Esophagus muscularis mucosa (tissue), 4 donors: ENCODE measurements at regions not wholly inside any gene's neighbourhood (a gene's known extent, or its start where the extent isn't known, plus 50 kb on each side); places are given as distances from the start of the nearest gene placed in this dataset.
"Not testable (repeated sequence)": the region's sequence is repeated elsewhere in the genome, so short reads cannot be mapped to it uniquely, and the experiment has no call there.

Experiments used
- DNase-seq: peaks from one replicate; pipeline ENCODE4 v3.0.0-alpha.2; 2017; ENCODE audit errors: extremely low spot score
- H3K27ac ChIP-seq, 4 donors: fragments of 200-600 bp; sonication (generic); replicated peaks in 1 of 4; 1 replicate in 3 of 4; 2 replicates in 1 of 4; pipeline ENCODE4 v1.5.1; 2016 to 2019; ENCODE audit warnings: mild to moderate bottlenecking in 1 of 4
- H3K27me3 ChIP-seq, 4 donors: fragments of 200-600 bp; sonication (generic); one replicate each; pipeline versions ENCODE4 v1.5.1 to v1.6.0; 2016 to 2019
- H3K36me3 ChIP-seq, 4 donors: fragments of 200-600 bp; sonication (generic); one replicate each; pipeline ENCODE4 v1.5.1; 2016 to 2019
- H3K4me1 ChIP-seq, 4 donors: fragments of 200-600 bp; sonication (generic); one replicate each; pipeline ENCODE4 v1.5.1; 2016 to 2019
- H3K4me3 ChIP-seq, 4 donors: fragments of 200-600 bp; sonication (generic); 1 replicate in 2 of 4; 2 replicates in 2 of 4; pipeline ENCODE4 v1.5.1; 2016 to 2019; ENCODE audit warnings: mild to moderate bottlenecking in 4 of 4, moderate library complexity in 1 of 4
- H3K9me3 ChIP-seq, 4 donors: fragments of 200-600 bp; sonication (generic); 1 replicate in 3 of 4; 2 replicates in 1 of 4; pipeline ENCODE4 v1.5.1; 2016 to 2019
- EP300 ChIP-seq: sonication (generic); formaldehyde crosslinking; IDR thresholded peaks from one replicate; pipeline ENCODE4 v1.6.1; 2017; ENCODE audit warnings: antibody characterized with exemption
- POLR2A ChIP-seq: fragments of 450-650 bp; IDR thresholded peaks from one replicate; pipeline ENCODE4 v1.6.1; 2017; ENCODE audit warnings: antibody characterized with exemption, moderate library complexity, mild to moderate bottlenecking, low read depth
- POLR2AphosphoS5 ChIP-seq, 2 donors: sonication (generic); formaldehyde crosslinking; IDR thresholded peaks; one replicate each; pipeline ENCODE4 v1.6.1; 2017; ENCODE audit warnings: antibody characterized with exemption in 2 of 2
- WGBS: methylation state at CpG from one replicate; pipeline ENCODE4 v1.1.5; 2018; 5-methylcytosine and 5-hydroxymethylcytosine counted together
- intact Hi-C: fragments of 100-400 bp; cut with DNase I; formaldehyde crosslinking; loops from one replicate; pipeline ENCODE4 v1.15.1; 2023
- TF ChIP-seq, protein P1 (sequence below), 3 experiments: fragments of 200-600 bp in 2 of 3; fragments of 450-650 bp in 1 of 3; sonication (generic) in 2 of 3; IDR thresholded peaks; one replicate each; pipeline ENCODE4 v1.5.1; 2017 to 2019; ENCODE audit warnings: antibody characterized with exemption in 3 of 3, mild to moderate bottlenecking in 2 of 3, moderate library complexity in 1 of 3

DNA sequence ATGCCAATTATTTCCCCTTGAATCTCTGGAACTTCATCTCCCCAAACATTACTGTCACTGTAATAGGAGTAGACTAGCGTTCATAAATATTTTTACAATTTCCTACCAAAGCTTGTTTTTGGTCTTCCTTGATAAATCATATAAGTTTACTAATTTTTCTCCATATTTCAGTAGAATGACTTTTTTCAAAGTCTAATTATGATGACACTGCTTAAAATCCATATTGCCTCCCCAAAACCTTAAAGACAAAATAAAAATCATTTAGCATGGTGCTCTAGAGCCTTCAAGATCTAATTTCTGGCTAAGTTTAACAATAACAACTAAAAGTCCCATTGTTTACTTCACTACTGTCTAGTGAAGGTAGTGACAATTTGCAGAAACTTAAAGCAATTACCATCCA, 474.2 kb upstream of the CHRM3 start:
- Histone ChIP-seq H3K36me3 (no peaks in the 10 kb centered on the region), H3K4me3 (no peak overlapping the region), H3K4me1 (no peaks in the 10 kb centered on the region), H3K27me3 (no peaks in the 10 kb centered on the region), H3K9me3 (no peaks in the 10 kb centered on the region), H3K27ac (no peak overlapping the region)
- DNase-seq: no peak
- TF ChIP-seq POLR2A: no peak
- TF ChIP-seq POLR2AphosphoS5 (IDR thresholded peaks at IDR 0.05): no peak
- no peak for TF ChIP-seq EP300
- WGBS: 86% methylated on average over 1 of the region's 1 CpG
- intact Hi-C loops: no loop called here

DNA sequence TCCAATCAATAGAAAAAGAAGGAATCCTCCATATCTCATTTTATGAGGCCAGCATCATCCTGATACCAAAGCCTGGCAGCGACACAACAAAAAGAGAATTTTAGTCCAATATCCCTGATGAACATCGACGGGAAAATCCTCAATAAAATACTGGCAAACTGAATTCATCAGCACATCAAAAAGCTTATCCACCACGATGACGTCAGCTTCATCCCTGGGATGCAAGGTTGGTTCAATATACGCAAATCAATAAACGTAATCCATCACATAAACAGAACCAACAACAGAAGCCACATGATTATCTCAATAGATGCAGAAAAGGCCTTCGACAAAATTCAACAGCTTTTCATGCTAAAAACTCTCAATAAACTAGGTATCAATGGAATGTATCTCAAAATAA, 483.6 kb upstream of the CHRM3 start:
- H3K4me1 ChIP-seq, H3K27ac ChIP-seq, intact Hi-C loops, H3K27me3 ChIP-seq, DNase-seq, H3K4me3 ChIP-seq, H3K9me3 ChIP-seq, H3K36me3 ChIP-seq: not testable (repeated sequence)
- 96% methylated on average over 8 of the region's 8 CpGs for WGBS

DNA sequence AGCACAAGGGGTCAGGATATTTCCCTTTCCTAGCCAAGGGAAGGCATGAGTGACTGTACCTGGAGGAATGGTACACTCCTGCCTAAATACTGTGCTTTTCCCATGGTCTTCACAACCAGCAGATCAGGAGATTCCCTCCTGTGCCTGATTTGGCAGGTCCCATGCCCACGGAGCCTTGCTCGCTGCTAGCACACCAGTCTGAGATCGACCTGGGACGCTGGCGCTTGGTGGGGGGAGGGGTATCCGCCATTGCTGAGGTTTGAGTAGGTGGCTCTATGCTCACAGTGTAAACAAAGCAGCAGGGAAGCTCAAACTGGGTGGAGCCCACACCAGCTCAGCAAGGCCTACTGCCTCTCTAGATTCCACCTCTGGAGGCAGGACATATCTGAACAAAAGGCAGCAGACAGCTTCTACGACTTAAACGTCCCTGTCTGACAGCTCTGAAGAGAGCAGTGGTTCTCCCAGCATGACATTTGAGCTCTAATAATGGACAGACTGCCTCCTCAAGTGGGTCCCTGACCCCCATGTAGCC, 486.0 kb upstream of the CHRM3 start:
- H3K4me1 ChIP-seq: no peaks in the 10 kb centered on the region
- 95% methylated on average over 6 of the region's 8 CpGs for WGBS
- intact Hi-C loops: no loop called here
- no peaks in the 10 kb centered on the region for H3K27me3 ChIP-seq
- DNase-seq: no peak
- H3K4me3 ChIP-seq: no peak overlapping the region
- H3K36me3 ChIP-seq: no peaks in the 10 kb centered on the region
- H3K9me3 ChIP-seq: no peaks in the 10 kb centered on the region
- H3K27ac ChIP-seq: no peak overlapping the region
- TF ChIP-seq, protein P1, sequence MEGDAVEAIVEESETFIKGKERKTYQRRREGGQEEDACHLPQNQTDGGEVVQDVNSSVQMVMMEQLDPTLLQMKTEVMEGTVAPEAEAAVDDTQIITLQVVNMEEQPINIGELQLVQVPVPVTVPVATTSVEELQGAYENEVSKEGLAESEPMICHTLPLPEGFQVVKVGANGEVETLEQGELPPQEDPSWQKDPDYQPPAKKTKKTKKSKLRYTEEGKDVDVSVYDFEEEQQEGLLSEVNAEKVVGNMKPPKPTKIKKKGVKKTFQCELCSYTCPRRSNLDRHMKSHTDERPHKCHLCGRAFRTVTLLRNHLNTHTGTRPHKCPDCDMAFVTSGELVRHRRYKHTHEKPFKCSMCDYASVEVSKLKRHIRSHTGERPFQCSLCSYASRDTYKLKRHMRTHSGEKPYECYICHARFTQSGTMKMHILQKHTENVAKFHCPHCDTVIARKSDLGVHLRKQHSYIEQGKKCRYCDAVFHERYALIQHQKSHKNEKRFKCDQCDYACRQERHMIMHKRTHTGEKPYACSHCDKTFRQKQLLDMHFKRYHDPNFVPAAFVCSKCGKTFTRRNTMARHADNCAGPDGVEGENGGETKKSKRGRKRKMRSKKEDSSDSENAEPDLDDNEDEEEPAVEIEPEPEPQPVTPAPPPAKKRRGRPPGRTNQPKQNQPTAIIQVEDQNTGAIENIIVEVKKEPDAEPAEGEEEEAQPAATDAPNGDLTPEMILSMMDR (IDR thresholded peaks at IDR 0.05): no peak
- no peak for TF ChIP-seq POLR2A
- TF ChIP-seq EP300: no peak
- no peak for TF ChIP-seq POLR2AphosphoS5 (IDR thresholded peaks at IDR 0.05)

DNA sequence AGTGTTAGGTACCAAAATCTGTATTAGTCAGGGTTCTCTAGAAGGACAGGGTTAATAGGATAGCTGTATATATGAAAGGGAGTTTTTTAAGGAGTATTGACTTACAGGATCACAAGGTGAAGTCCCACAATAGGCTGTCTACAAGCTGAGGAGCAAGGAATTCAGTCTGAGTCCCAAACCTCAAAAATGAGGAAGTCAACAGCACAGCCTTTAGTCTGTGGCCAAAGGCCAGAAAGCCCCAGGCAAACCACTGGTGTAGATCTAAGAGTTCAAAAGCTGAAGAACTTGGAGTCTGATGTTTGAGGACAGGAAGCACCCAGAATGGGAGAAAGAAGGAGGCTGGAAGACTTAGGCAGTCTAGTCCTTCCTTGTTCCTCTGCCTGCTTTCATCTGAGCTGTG, 487.5 kb upstream of the CHRM3 start:
- intact Hi-C loops: no loop called here
- TF ChIP-seq POLR2AphosphoS5 (IDR thresholded peaks at IDR 0.05) (no peak), POLR2A (no peak), EP300 (no peak)
- TF ChIP-seq, protein P1 (IDR thresholded peaks at IDR 0.05): no peak
- Histone ChIP-seq H3K27me3 (no peaks in the 10 kb centered on the region), H3K36me3 (no peaks in the 10 kb centered on the region), H3K4me3 (no peak overlapping the region), H3K4me1 (no peaks in the 10 kb centered on the region), H3K27ac (no peak overlapping the region), H3K9me3 (no peaks in the 10 kb centered on the region)
- DNase-seq: no peak

DNA sequence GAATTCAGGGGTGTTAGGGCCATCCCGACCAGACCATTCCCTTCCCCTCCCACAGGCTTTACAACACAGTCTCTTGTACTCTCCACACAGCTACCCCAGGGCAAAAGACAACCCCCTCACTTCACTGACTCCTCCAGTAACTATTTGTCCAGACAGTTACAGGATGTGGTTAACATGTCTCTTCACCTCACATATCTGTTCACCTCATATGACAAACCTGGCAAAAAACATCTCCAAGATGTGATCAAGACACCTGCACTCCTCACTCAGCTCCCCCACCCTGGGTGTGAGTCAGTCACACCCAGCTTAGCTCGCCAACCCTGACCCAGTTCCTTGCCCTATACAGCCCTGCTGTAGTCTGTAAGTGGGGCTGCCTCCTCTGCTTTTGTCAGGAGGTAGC, 490.5 kb upstream of the CHRM3 start:
- H3K4me3 ChIP-seq: no peak overlapping the region
- DNase-seq: no peak
- TF ChIP-seq POLR2A (no peak), EP300 (no peak)
- H3K4me1 ChIP-seq: peaks cover 0 to 11% (median 7%) of the 10 kb centered on the region in 4 donors
- H3K27ac ChIP-seq: no peak overlapping the region
- WGBS: 89% methylated on average over 2 of the region's 2 CpGs
- intact Hi-C loops: no loop called here
- H3K36me3 ChIP-seq: no peaks in the 10 kb centered on the region
- no peaks in the 10 kb centered on the region for H3K27me3 ChIP-seq
- no peaks in the 10 kb centered on the region for H3K9me3 ChIP-seq

DNA sequence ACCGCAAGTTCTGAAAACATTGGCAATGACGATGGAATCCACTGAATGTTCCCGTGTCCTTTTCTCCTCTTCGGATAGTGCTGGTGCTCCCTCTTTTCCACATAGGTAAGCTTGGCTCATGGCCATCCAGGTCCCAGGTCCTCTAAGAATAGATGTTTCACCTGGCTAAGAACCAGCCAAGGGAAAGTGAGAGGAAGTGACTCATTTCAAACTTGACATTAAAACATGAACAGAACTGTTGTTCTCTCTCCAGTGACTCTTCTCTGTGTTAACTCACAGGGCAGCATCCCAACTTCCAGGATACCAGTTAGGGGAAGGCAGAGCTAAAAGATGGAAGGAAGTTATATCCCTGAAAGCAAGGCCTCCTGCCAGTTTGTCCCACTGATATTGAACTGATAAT, 493.8 kb upstream of the CHRM3 start:
- H3K9me3 ChIP-seq: no peaks in the 10 kb centered on the region

More for the DNA sequence above, 493.8 kb upstream of the CHRM3 start:
- TF ChIP-seq POLR2A (no peak), POLR2AphosphoS5 (IDR thresholded peaks at IDR 0.05) (no peak), EP300 (no peak)
- TF ChIP-seq, protein P1 (IDR thresholded peaks at IDR 0.05): no peak
- Histone ChIP-seq H3K4me1 (peaks cover 0 to 13% (median 9%) of the 10 kb centered on the region in 4 donors), H3K27me3 (no peaks in the 10 kb centered on the region), H3K27ac (no peak overlapping the region), H3K36me3 (no peaks in the 10 kb centered on the region), H3K4me3 (no peak overlapping the region)
- no peak for DNase-seq
- intact Hi-C loops: no loop called here
- 80% methylated on average over 4 of the region's 4 CpGs for WGBS
